ENCODE measurements at regions not wholly inside any gene's neighbourhood (a gene's known extent, or its start where the extent isn't known, plus 50 kb on each side); places are given as distances from the start of the nearest gene placed in this dataset.

GRCh38 chr1:87872692-87873091, 544.0 kb downstream of the LMO4 start:
- TF ChIP-seq CTCF (IDR thresholded peaks at IDR 0.05) = no peak
- no peak for TF ChIP-seq ZFX (IDR thresholded peaks at IDR 0.05; ENCODE audit: borderline replicate concordance)
